NB4 (cell line): ENCODE measurements at regions not wholly inside any gene's neighbourhood (a gene's known extent, or its start where the extent isn't known, plus 50 kb on each side); places are given as distances from the start of the nearest gene placed in this dataset.

Experiments used
- DNase-seq: peaks from one replicate; pipeline ENCODE4 v3.0.0; 2010; ENCODE audit warnings: low read depth
- H3K4me3 ChIP-seq: one replicate; pipeline ENCODE4 v1.5.1; 2011; ENCODE audit warnings: mild to moderate bottlenecking, low read depth, low read length, moderate library complexity
- CTCF ChIP-seq: IDR thresholded peaks from one replicate; pipeline ENCODE4 v1.5.1; 2012; ENCODE audit warnings: low read depth, low read length
- MYC ChIP-seq: IDR thresholded peaks from 2 replicates; pipeline ENCODE4 v1.6.1; 2011; ENCODE audit warnings: low read depth, low read length
- POLR2A ChIP-seq: IDR thresholded peaks from 2 replicates; pipeline ENCODE4 v1.6.1; 2011; ENCODE audit warnings: mild to moderate bottlenecking; ENCODE audit not compliant: insufficient read length; ENCODE audit errors: extremely low read depth
- TF ChIP-seq, protein P1 (sequence below): IDR thresholded peaks from 2 replicates; pipeline ENCODE4 v1.6.1; 2011; ENCODE audit warnings: low read depth, low read length

DNA sequence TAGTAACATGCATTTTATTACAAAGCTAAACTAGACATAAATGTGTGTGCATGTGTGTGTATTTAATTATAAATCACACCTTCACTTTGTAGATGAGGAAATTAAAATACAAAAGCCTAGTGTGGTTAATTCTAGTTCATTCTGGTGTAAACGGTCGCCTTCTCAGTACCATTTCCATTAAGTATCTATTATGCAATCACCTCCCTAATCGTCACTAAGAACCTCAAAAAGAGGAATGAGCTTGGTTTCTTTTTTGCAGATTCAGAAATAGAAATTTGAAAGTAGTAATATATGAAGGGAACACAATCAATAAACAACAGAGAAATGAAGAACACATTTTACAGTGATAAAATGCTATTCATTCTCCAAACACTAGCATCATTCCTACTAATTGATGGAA is 233.2 kb downstream of the ZBBX start:
- no peak overlapping the region for H3K4me3 ChIP-seq
- TF ChIP-seq MYC (no peak), CTCF (no peak), POLR2A (no peak)
- TF ChIP-seq, protein P1, sequence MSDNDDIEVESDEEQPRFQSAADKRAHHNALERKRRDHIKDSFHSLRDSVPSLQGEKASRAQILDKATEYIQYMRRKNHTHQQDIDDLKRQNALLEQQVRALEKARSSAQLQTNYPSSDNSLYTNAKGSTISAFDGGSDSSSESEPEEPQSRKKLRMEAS, result no peak
- no peak for DNase-seq

DNA sequence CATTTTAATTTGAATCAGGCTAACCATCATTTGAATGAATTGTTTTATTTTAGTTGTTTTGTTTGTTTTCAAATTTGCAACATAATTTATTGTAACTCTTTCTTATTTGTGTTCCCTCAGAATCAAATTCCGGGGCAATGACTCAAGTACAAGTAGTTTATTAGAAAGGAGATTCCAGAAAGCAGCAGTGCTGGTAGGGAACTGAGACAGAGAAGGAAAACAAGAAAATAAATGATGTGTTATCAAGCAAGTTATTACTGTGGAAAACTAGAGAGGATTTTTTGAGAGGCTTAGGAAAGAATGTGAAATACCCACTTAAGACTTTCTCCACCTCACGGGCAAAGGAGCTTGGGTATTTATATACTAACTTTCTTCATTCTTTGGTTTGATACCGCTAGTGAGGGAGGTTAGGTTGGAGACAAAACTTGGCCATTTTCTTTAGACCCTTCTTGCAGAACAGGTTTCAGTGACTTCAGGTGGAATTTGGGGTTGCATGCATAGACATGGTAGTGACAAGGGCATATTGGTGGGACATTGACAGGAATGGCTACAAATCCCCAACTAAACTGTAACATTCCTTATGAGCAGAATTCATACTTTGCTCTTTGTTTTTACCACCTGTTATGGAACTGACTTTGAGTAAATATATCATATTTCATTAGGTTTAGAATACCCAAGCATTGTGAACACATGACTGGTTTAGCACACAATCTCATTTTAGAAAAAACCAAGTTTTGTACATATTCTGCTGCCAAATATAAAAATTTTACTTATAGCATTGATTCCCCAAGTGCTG is 254.3 kb downstream of the ZBBX start:
- DNase-seq, result no peak
- no peak for TF ChIP-seq POLR2A
- TF ChIP-seq CTCF, result no peak
- no peak for TF ChIP-seq MYC
- TF ChIP-seq, protein P1, result no peak
- no peak overlapping the region for H3K4me3 ChIP-seq

DNA sequence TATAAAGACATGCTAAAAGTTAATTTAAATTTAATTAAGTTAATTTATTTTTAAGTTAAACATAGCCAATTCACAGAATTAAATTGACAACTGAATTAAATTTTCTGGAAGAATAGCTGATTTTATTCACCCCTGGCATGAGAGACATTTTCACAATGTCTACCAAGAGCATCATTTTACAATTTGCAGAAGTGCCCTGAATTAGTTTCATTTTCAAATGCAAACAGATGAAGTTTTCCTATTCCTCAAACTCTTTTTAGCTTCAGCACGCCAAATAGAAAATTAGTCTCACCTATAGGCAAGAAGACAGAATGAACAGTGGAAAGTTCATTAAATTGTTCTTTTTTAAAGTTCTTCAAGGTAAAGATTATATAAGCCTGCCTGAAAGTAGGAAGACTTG is 259.3 kb downstream of the ZBBX start:
- no peak overlapping the region for H3K4me3 ChIP-seq
- no peak for DNase-seq
- TF ChIP-seq, protein P1, result no peak
- TF ChIP-seq MYC (no peak), POLR2A (no peak), CTCF (no peak)

GRCh38 chr3:167116120-167116922 is 263.8 kb downstream of the ZBBX start:
- no peak for DNase-seq
- no peak overlapping the region for H3K4me3 ChIP-seq
- TF ChIP-seq MYC, result no peak
- no peak for TF ChIP-seq CTCF
- no peak for TF ChIP-seq POLR2A
- TF ChIP-seq, protein P1, result no peak

- no peak overlapping the region for H3K4me3 ChIP-seq
- TF ChIP-seq, protein P1, result no peak
- TF ChIP-seq MYC, result no peak
- no peak for TF ChIP-seq POLR2A
- TF ChIP-seq CTCF, result no peak
- no peak for DNase-seq
These were observed 264.7 kb downstream of the ZBBX start for GRCh38 chr3:167115331-167115934.
